IMR-90 (cell line): ENCODE measurements at regions not wholly inside any gene's neighbourhood (a gene's known extent, or its start where the extent isn't known, plus 50 kb on each side); places are given as distances from the start of the nearest gene placed in this dataset.

ENCODE experiments used
- CHD1 ChIP-seq: IDR thresholded peaks from 2 replicates; pipeline ENCODE4 v1.6.1; 2012; ENCODE audit warnings: low read depth, low read length, improper control_type of control experiment
- CTCF ChIP-seq: conservative IDR thresholded peaks from 2 replicates; pipeline ENCODE4 v1.5.1; 2012; ENCODE audit warnings: mild to moderate bottlenecking, low read depth, low read length, improper control_type of control experiment
- MXI1 ChIP-seq: IDR thresholded peaks from 2 replicates; pipeline ENCODE4 v1.6.1; 2012; ENCODE audit warnings: low read depth, mild to moderate bottlenecking, low read length, moderate library complexity, borderline replicate concordance
- NFE2L2 ChIP-seq: fragments of 150-350 bp; IDR thresholded peaks from 2 replicates; pipeline ENCODE4 v1.6.1; 2016; ENCODE audit warnings: low read depth, mild to moderate bottlenecking, low read length
- POLR2A ChIP-seq: IDR thresholded peaks from 2 replicates; pipeline ENCODE4 v1.6.1; 2012; ENCODE audit warnings: mild to moderate bottlenecking, low read depth, low read length
- USF2 ChIP-seq: fragments of 150-350 bp; IDR thresholded peaks from 2 replicates; pipeline ENCODE4 v1.6.1; 2017; ENCODE audit warnings: mild to moderate bottlenecking, antibody characterized with exemption, low read length, low read depth

GRCh38 chr20:6519556-6519955 lies 247.9 kb upstream of the BMP2 start:
- TF ChIP-seq USF2 (no peak), CTCF (no peak), MXI1 (no peak), POLR2A (no peak), CHD1 (no peak), NFE2L2 (no peak)
